ENCODE measurements at regions not wholly inside any gene's neighbourhood (a gene's known extent, or its start where the extent isn't known, plus 50 kb on each side); places are given as distances from the start of the nearest gene placed in this dataset.

GRCh38 chr4:52317981-52318380 is 266.9 kb downstream of the SPATA18 start:
- ChIA-PET RAD21 (ENCODE audit: low non-redundant PET in 1 of 2, low total read pairs in 2 of 2, uncharacterized antibody in 2 of 2, unreplicated experiment in 2 of 2) (no interaction called here), CTCF (no interaction called here), POLR2A (no interaction called here)
- H2AFZ ChIP-seq (ENCODE audit: low read depth, low read length, poor library complexity, severe bottlenecking) = no peak overlapping the region
- H3K4me3 ChIP-seq (replicated peaks in 1 of 2; ENCODE audit: low read depth in 1 of 2, low read length in 2 of 2) = no peak overlapping the region
- peaks cover 5 to 12% of the 10 kb centered on the region in 2 experiments; a peak in 3 of 4 replicates for H3K4me1 ChIP-seq (ENCODE audit: control insufficient read depth in 1 of 2, insufficient read depth in 2 of 2, low read length in 2 of 2)
- no peak overlapping the region for H3K27ac ChIP-seq (ENCODE audit: low read depth, low read length)
- H3K9ac ChIP-seq (ENCODE audit: low read length) = no peak overlapping the region
- no peak overlapping the region for H3K4me2 ChIP-seq (ENCODE audit: low read length)
- no peaks in the 10 kb centered on the region for H3K79me2 ChIP-seq (ENCODE audit: insufficient read depth, low read length)
- no peak for ATAC-seq
- no peaks in the 10 kb centered on the region for H4K20me1 ChIP-seq (ENCODE audit: insufficient read depth)
- no peaks in the 10 kb centered on the region for H3K9me3 ChIP-seq (ENCODE audit: control insufficient read depth in 1 of 2, insufficient read depth in 1 of 2, low read depth in 1 of 2, low read length in 2 of 2)
- no peaks in the 10 kb centered on the region for H3K27me3 ChIP-seq (ENCODE audit: insufficient read depth, low read length)
- TF ChIP-seq ATF3 (IDR thresholded peaks at IDR 0.05) = no peak
- TF ChIP-seq EZH2 (IDR thresholded peaks at IDR 0.05) = no peak
- no peak for TF ChIP-seq YY1 (IDR thresholded peaks at IDR 0.05; ENCODE audit: extremely low read depth, insufficient replicate concordance, low read depth, low read length)
- no peak for TF ChIP-seq EGR1 (IDR thresholded peaks at IDR 0.05; ENCODE audit: low read depth)
- no peak for TF ChIP-seq ZNF274 (IDR thresholded peaks at IDR 0.05; ENCODE audit: low read depth, low read length)
- no peak for TF ChIP-seq POLR2AphosphoS5 (IDR thresholded peaks at IDR 0.05; ENCODE audit: low read depth, low read length)
- no peak for TF ChIP-seq SIN3A (IDR thresholded peaks at IDR 0.05; ENCODE audit: low read depth)
- TF ChIP-seq ZFX (IDR thresholded peaks at IDR 0.05) = no peak
- TF ChIP-seq ELF1 (IDR thresholded peaks at IDR 0.05; ENCODE audit: borderline replicate concordance, low read depth) = no peak
- no peak for TF ChIP-seq CBX3 (IDR thresholded peaks at IDR 0.05; ENCODE audit: low read depth)
- no peak for TF ChIP-seq CEBPB (IDR thresholded peaks at IDR 0.05; ENCODE audit: low read depth)
- intact Hi-C loops (cut with micrococcal nuclease) = no loop called here
- H3K36me3 ChIP-seq (ENCODE audit: control insufficient read depth in 1 of 2, insufficient read depth in 2 of 2, low read length in 2 of 2) = no peaks in the 10 kb centered on the region
- BruUV-seq (replicated peaks) = no TSS peak
- H3K9me2 ChIP-seq (ENCODE audit: insufficient read depth) = no peaks in the 10 kb centered on the region
- no peak for DNase-seq (ENCODE audit: low read depth, low spot score)

DNA sequence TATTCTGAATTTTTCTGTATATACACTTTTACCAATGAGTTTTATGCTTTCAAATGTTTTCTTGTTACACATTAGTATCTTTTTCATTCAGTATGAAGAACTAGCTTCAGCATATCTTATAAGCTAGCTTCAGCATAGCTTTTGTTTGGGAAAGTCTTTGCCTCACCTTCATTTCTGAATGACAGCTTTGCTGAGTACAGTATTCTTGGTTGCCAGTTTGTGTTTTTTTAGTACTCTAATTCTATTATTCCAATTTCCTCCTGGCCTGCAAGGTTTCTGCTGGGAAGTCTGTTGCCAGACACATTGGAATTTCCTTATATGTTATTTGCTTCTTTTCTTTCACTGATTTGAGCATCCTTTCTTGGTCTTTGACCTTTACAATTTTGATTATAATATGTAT is 278.8 kb downstream of the SPATA18 start:
- ChIA-PET POLR2A (no interaction called here), CTCF (no interaction called here), RAD21 (ENCODE audit: low non-redundant PET in 1 of 2, low total read pairs in 2 of 2, uncharacterized antibody in 2 of 2, unreplicated experiment in 2 of 2) (no interaction called here)
- Histone ChIP-seq H3K9ac (ENCODE audit: low read length) (no peak overlapping the region), H4K20me1 (ENCODE audit: insufficient read depth) (no peaks in the 10 kb centered on the region), H3K27ac (ENCODE audit: low read depth, low read length) (no peak overlapping the region), H3K27me3 (ENCODE audit: insufficient read depth, low read length) (peaks cover 2% of the 10 kb centered on the region; the same call in 1 of the 2 replicates), H3K9me2 (ENCODE audit: insufficient read depth) (no peaks in the 10 kb centered on the region), H3K79me2 (ENCODE audit: insufficient read depth, low read length) (no peaks in the 10 kb centered on the region), H2AFZ (ENCODE audit: low read depth, low read length, poor library complexity, severe bottlenecking) (no peak overlapping the region), H3K9me3 (ENCODE audit: control insufficient read depth in 1 of 2, insufficient read depth in 1 of 2, low read depth in 1 of 2, low read length in 2 of 2) (no peaks in the 10 kb centered on the region; a peak in 1 of 4 replicates), H3K4me3 (replicated peaks in 1 of 2; ENCODE audit: low read depth in 1 of 2, low read length in 2 of 2) (no peak overlapping the region), H3K4me2 (ENCODE audit: low read length) (no peak overlapping the region), H3K36me3 (ENCODE audit: control insufficient read depth in 1 of 2, insufficient read depth in 2 of 2, low read length in 2 of 2) (no peaks in the 10 kb centered on the region), H3K4me1 (ENCODE audit: control insufficient read depth in 1 of 2, insufficient read depth in 2 of 2, low read length in 2 of 2) (no peaks in the 10 kb centered on the region)
- ATAC-seq (no peak), DNase-seq (ENCODE audit: low read depth, low spot score) (no peak)
- no peak for TF ChIP-seq EZH2 (IDR thresholded peaks at IDR 0.05)
- no TSS peak for BruUV-seq (replicated peaks)
- intact Hi-C loops (cut with micrococcal nuclease) = loop anchor here (10.0 kb wide), 1 partner anchor 45 kb away; no protein-coding TSS in a partner anchor
